ENCODE measurements at regions not wholly inside any gene's neighbourhood (a gene's known extent, or its start where the extent isn't known, plus 50 kb on each side); places are given as distances from the start of the nearest gene placed in this dataset.
"Not testable (repeated sequence)": the region's sequence is repeated elsewhere in the genome, so short reads cannot be mapped to it uniquely, and the experiment has no call there.

GRCh38 chr7:32816409-32816948 lies 75.1 kb downstream of the KBTBD2 start:
- H3K36me3 ChIP-seq (ENCODE audit: control insufficient read depth in 4 of 4, insufficient read depth in 3 of 4, low read depth in 1 of 4, low read length in 3 of 4); H3K4me1 ChIP-seq (ENCODE audit: control insufficient read depth in 4 of 4, insufficient read depth in 4 of 4, low read length in 3 of 4); H3K27me3 ChIP-seq (ENCODE audit: control insufficient read depth in 4 of 4, insufficient read depth in 4 of 4, low read length in 3 of 4); H3K4me3 ChIP-seq (ENCODE audit: low read depth in 1 of 3, low read length in 3 of 3); H3K9me3 ChIP-seq (ENCODE audit: control insufficient read depth in 4 of 4, low read length in 3 of 4); H3K9ac ChIP-seq (ENCODE audit: low read depth in 1 of 2, low read length in 2 of 2); H3K27ac ChIP-seq (ENCODE audit: low read depth in 1 of 2, low read length in 2 of 2); DNase-seq (ENCODE audit: low spot score): not testable (repeated sequence)
- WGBS, result 65% methylated on average over 6 of the region's 6 CpGs

GRCh38 chr7:32814779-32815178 lies 76.8 kb downstream of the KBTBD2 start:
- H3K4me1 ChIP-seq (ENCODE audit: control insufficient read depth in 4 of 4, insufficient read depth in 4 of 4, low read length in 3 of 4); H3K36me3 ChIP-seq (ENCODE audit: control insufficient read depth in 4 of 4, insufficient read depth in 3 of 4, low read depth in 1 of 4, low read length in 3 of 4); H3K4me3 ChIP-seq (ENCODE audit: low read depth in 1 of 3, low read length in 3 of 3); H3K27ac ChIP-seq (ENCODE audit: low read depth in 1 of 2, low read length in 2 of 2); H3K9ac ChIP-seq (ENCODE audit: low read depth in 1 of 2, low read length in 2 of 2); H3K27me3 ChIP-seq (ENCODE audit: control insufficient read depth in 4 of 4, insufficient read depth in 4 of 4, low read length in 3 of 4); H3K9me3 ChIP-seq (ENCODE audit: control insufficient read depth in 4 of 4, low read length in 3 of 4); DNase-seq (ENCODE audit: low spot score): not testable (repeated sequence)

- no peaks in the 10 kb centered on the region for H3K36me3 ChIP-seq (ENCODE audit: control insufficient read depth in 4 of 4, insufficient read depth in 3 of 4, low read depth in 1 of 4, low read length in 3 of 4)
- no peak overlapping the region for H3K27ac ChIP-seq (ENCODE audit: low read depth in 1 of 2, low read length in 2 of 2)
- no peak for TF ChIP-seq SP1 (IDR thresholded peaks at IDR 0.05)
- no peak for TF ChIP-seq FOXA1 (IDR thresholded peaks at IDR 0.05)
- no peak for TF ChIP-seq RAD21 (IDR thresholded peaks at IDR 0.05)
- no peak for TF ChIP-seq ATF3 (IDR thresholded peaks at IDR 0.05)
- no peak for TF ChIP-seq NR2F2 (IDR thresholded peaks at IDR 0.05)
- no peak for TF ChIP-seq ZBTB33 (IDR thresholded peaks at IDR 0.05)
- no peak for TF ChIP-seq REST (IDR thresholded peaks at IDR 0.05)
- TF ChIP-seq RXRA (IDR thresholded peaks at IDR 0.05), result no peak
- no peak for TF ChIP-seq HNF4A (conservative IDR thresholded peaks at IDR 0.05)
- no peak for TF ChIP-seq FOXA2 (IDR thresholded peaks at IDR 0.05)
- TF ChIP-seq EGR1 (IDR thresholded peaks at IDR 0.05; ENCODE audit: low read depth in 2 of 2), result no peak
- no peak for TF ChIP-seq CTCF (IDR thresholded peaks at IDR 0.05; ENCODE audit: low read depth, low read length, missing input control)
- no peak for TF ChIP-seq HNF4G (IDR thresholded peaks at IDR 0.05)
- no peak for TF ChIP-seq YY1 (IDR thresholded peaks at IDR 0.05)
- no peak for TF ChIP-seq GABPA (IDR thresholded peaks at IDR 0.05 in 1 of 2, conservative IDR thresholded peaks at IDR 0.05 in 1 of 2)
- TF ChIP-seq MAX (IDR thresholded peaks at IDR 0.05), result no peak
- no peak for TF ChIP-seq JUND (IDR thresholded peaks at IDR 0.05)
- WGBS, result 97% methylated on average over 2 of the region's 2 CpGs
- H3K27me3 ChIP-seq (ENCODE audit: control insufficient read depth in 4 of 4, insufficient read depth in 4 of 4, low read length in 3 of 4), result no peaks in the 10 kb centered on the region
- no peak overlapping the region for H3K4me3 ChIP-seq (ENCODE audit: low read depth in 1 of 3, low read length in 3 of 3)
- H3K9ac ChIP-seq (ENCODE audit: low read depth in 1 of 2, low read length in 2 of 2), result no peak overlapping the region
- no peaks in the 10 kb centered on the region for H3K9me3 ChIP-seq (ENCODE audit: control insufficient read depth in 4 of 4, low read length in 3 of 4)
- no peak for DNase-seq (ENCODE audit: low spot score)
- H3K4me1 ChIP-seq (ENCODE audit: control insufficient read depth in 4 of 4, insufficient read depth in 4 of 4, low read length in 3 of 4), result no peaks in the 10 kb centered on the region
Observed at GRCh38 chr7:32809871-32810270, 81.7 kb downstream of the KBTBD2 start.
